GM18951 (cell line): ENCODE measurements at regions not wholly inside any gene's neighbourhood (a gene's known extent, or its start where the extent isn't known, plus 50 kb on each side); places are given as distances from the start of the nearest gene placed in this dataset.

Experiments
- POLR2A ChIP-seq: IDR thresholded peaks from 4 replicates; pipeline ENCODE4 v1.6.1; 2011; ENCODE audit warnings: mild to moderate bottlenecking; ENCODE audit not compliant: insufficient read length, insufficient read depth; ENCODE audit errors: extremely low read depth
- in situ Hi-C: fragments of 300-500 bp; cut with MboI; formaldehyde crosslinking; loops from one replicate; pipeline ENCODE4 v1.12.0; 2022; ENCODE audit warnings: low sequenced_read_pairs, mixed read lengths, inconsistent platforms; ENCODE audit not compliant: unreplicated experiment

GRCh38 chr2:172244419-172245130 is 141.9 kb upstream of the DLX2 start:
- in situ Hi-C loops: no loop called here
- no peak for TF ChIP-seq POLR2A

GRCh38 chr2:172246649-172247048 is 143.9 kb upstream of the DLX2 start:
- no peak for TF ChIP-seq POLR2A
- in situ Hi-C loops: no loop called here

- no peak for TF ChIP-seq POLR2A
- in situ Hi-C loops: no loop called here
Observed at GRCh38 chr2:172247203-172247602, 144.5 kb upstream of the DLX2 start.

- no peak for TF ChIP-seq POLR2A
- in situ Hi-C loops: no loop called here
Observed at GRCh38 chr2:172248381-172248780, 145.7 kb upstream of the DLX2 start.

GRCh38 chr2:172248785-172249187 is 146.1 kb upstream of the DLX2 start:
- in situ Hi-C loops: no loop called here
- TF ChIP-seq POLR2A: no peak

- TF ChIP-seq POLR2A: no peak
- in situ Hi-C loops: no loop called here
Observed at GRCh38 chr2:172249334-172249733, 146.6 kb upstream of the DLX2 start.

GRCh38 chr2:172249986-172250385 is 147.3 kb upstream of the DLX2 start:
- no peak for TF ChIP-seq POLR2A
- in situ Hi-C loops: no loop called here

- in situ Hi-C loops: no loop called here
- TF ChIP-seq POLR2A: no peak
Observed at GRCh38 chr2:172251231-172251630, 148.5 kb upstream of the DLX2 start.

- in situ Hi-C loops: no loop called here
- TF ChIP-seq POLR2A: no peak
Observed at GRCh38 chr2:172252154-172252553, 149.5 kb upstream of the DLX2 start.

GRCh38 chr2:172253190-172254052 is 150.7 kb upstream of the DLX2 start:
- TF ChIP-seq POLR2A: no peak
- in situ Hi-C loops: no loop called here

- in situ Hi-C loops: no loop called here
- no peak for TF ChIP-seq POLR2A
Observed at GRCh38 chr2:172256886-172257285, 154.2 kb upstream of the DLX2 start.

- in situ Hi-C loops: no loop called here
Observed at GRCh38 chr2:172259827-172260226, 157.1 kb upstream of the DLX2 start.

GRCh38 chr2:172260336-172260735 is 157.6 kb upstream of the DLX2 start:
- in situ Hi-C loops: no loop called here
- TF ChIP-seq POLR2A: no peak

More at GRCh38 chr2:172259827-172260226, 157.1 kb upstream of the DLX2 start:
- no peak for TF ChIP-seq POLR2A

- no peak for TF ChIP-seq POLR2A
- in situ Hi-C loops: no loop called here
Observed at GRCh38 chr2:172261292-172261691, 158.6 kb upstream of the DLX2 start.
